ENCODE measurements at regions not wholly inside any gene's neighbourhood (a gene's known extent, or its start where the extent isn't known, plus 50 kb on each side); places are given as distances from the start of the nearest gene placed in this dataset.
"Not testable (repeated sequence)": the region's sequence is repeated elsewhere in the genome, so short reads cannot be mapped to it uniquely, and the experiment has no call there.

GRCh38 chr5:36778336-36778735 is 98.2 kb upstream of the NIPBL start:
- FAIRE-seq (no peak), DNase-seq (ENCODE audit: insufficient read length, low spot score) (no peak)

- DNase-seq (ENCODE audit: insufficient read length, low spot score); FAIRE-seq: not testable (repeated sequence)
These were observed 94.0 kb upstream of the NIPBL start for GRCh38 chr5:36782612-36783011.

- no peak for FAIRE-seq
- no peak for DNase-seq (ENCODE audit: insufficient read length, low spot score)
These were observed 90.0 kb upstream of the NIPBL start for GRCh38 chr5:36786448-36787012.

- no peak for DNase-seq (ENCODE audit: insufficient read length, low spot score)
- FAIRE-seq = no peak
These were observed 89.0 kb upstream of the NIPBL start for GRCh38 chr5:36787365-36788093.

GRCh38 chr5:36790847-36791246 is 85.7 kb upstream of the NIPBL start:
- FAIRE-seq (no peak), DNase-seq (ENCODE audit: insufficient read length, low spot score) (no peak)

- no peak for DNase-seq (ENCODE audit: insufficient read length, low spot score)
These were observed 83.9 kb upstream of the NIPBL start for GRCh38 chr5:36792560-36793180.

GRCh38 chr5:36795366-36795765 is 81.2 kb upstream of the NIPBL start:
- FAIRE-seq (no peak), DNase-seq (ENCODE audit: insufficient read length, low spot score) (no peak)

More at GRCh38 chr5:36792560-36793180, 83.9 kb upstream of the NIPBL start:
- no peak for FAIRE-seq

GRCh38 chr5:36796155-36796554 is 80.4 kb upstream of the NIPBL start:
- FAIRE-seq = no peak
- no peak for DNase-seq (ENCODE audit: insufficient read length, low spot score)

- DNase-seq (ENCODE audit: insufficient read length, low spot score) = no peak
- FAIRE-seq = no peak
These were observed 75.0 kb upstream of the NIPBL start for GRCh38 chr5:36801523-36801922.

- DNase-seq (ENCODE audit: insufficient read length, low spot score) = no peak
- FAIRE-seq = no peak
These were observed 74.4 kb upstream of the NIPBL start for GRCh38 chr5:36802187-36802586.

GRCh38 chr5:36813249-36813648 is 63.3 kb upstream of the NIPBL start:
- DNase-seq (ENCODE audit: insufficient read length, low spot score); FAIRE-seq: not testable (repeated sequence)

GRCh38 chr5:36815871-36816270 is 60.7 kb upstream of the NIPBL start:
- FAIRE-seq (no peak), DNase-seq (ENCODE audit: insufficient read length, low spot score) (no peak)

GRCh38 chr5:36820900-36821299 is 55.7 kb upstream of the NIPBL start:
- DNase-seq (ENCODE audit: insufficient read length, low spot score) (no peak), FAIRE-seq (no peak)

- FAIRE-seq (no peak), DNase-seq (ENCODE audit: insufficient read length, low spot score) (no peak)
These were observed 49.9 kb upstream of the NIPBL start for GRCh38 chr5:36826694-36827093.
